HepG2 (cell line): ENCODE measurements at regions not wholly inside any gene's neighbourhood (a gene's known extent, or its start where the extent isn't known, plus 50 kb on each side); places are given as distances from the start of the nearest gene placed in this dataset.

Source experiments
- NFE2L2 ChIP-seq: fragments of 150-350 bp; IDR thresholded peaks from 2 replicates; pipeline ENCODE4 v1.6.1; 2014; ENCODE audit warnings: low read length
- STAT5B ChIP-seq: sonication (generic); formaldehyde crosslinking; IDR thresholded peaks from 2 replicates; pipeline ENCODE4 v1.4.0; 2020; ENCODE audit warnings: missing genetic modification reagents
- U2AF2 ChIP-seq: fragments of 200-400 bp; formaldehyde crosslinking; IDR thresholded peaks from 2 replicates; pipeline ENCODE4 v1.6.1; 2017; ENCODE audit warnings: low read depth, mild to moderate bottlenecking, low read length
- ZNF12 ChIP-seq: sonication (generic); formaldehyde crosslinking; IDR thresholded peaks from 2 replicates; pipeline ENCODE4 v1.5.0; 2020; ENCODE audit warnings: missing genetic modification reagents

DNA sequence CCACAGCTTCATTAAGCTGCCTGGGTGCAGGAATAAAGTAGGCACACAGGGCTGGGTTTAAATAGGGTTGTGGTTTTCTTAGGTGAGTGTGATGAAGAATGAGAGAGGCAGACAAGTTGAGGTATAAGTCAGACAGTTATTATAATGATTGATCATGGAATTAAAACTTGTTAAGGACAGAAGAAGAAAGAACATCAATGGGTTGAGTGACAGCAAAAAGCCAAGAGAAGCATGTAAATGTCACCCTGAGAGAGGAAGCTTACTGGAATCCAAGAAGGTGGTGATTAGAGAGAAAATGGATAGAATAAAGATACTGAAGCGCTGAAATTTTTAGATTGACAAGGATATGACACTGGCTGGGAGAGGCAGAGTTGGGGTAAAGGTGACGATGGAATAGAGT lies 325.2 kb upstream of the SLITRK1 start:
- TF ChIP-seq STAT5B (CRISPR knock-in tag) (no peak), U2AF2 (no peak), ZNF12 (CRISPR knock-in tag) (no peak), NFE2L2 (no peak)
